GM12865 (cell line): ENCODE measurements at regions not wholly inside any gene's neighbourhood (a gene's known extent, or its start where the extent isn't known, plus 50 kb on each side); places are given as distances from the start of the nearest gene placed in this dataset.

Experiments used
- DNase-seq: peaks from one replicate; pipeline ENCODE4 v3.0.0; 2010; ENCODE audit warnings: low read depth
- H3K4me3 ChIP-seq: 2 replicates; pipeline ENCODE4 v1.5.1; 2011; ENCODE audit warnings: mild to moderate bottlenecking, low read depth, low read length, control low read depth
- TF ChIP-seq, protein P1 (sequence below): IDR thresholded peaks from 2 replicates; pipeline ENCODE4 v1.5.1; 2011; ENCODE audit warnings: low read length, control low read depth, low read depth, inconsistent platforms; ENCODE audit not compliant: insufficient read depth; ENCODE audit errors: missing control alignments

DNA sequence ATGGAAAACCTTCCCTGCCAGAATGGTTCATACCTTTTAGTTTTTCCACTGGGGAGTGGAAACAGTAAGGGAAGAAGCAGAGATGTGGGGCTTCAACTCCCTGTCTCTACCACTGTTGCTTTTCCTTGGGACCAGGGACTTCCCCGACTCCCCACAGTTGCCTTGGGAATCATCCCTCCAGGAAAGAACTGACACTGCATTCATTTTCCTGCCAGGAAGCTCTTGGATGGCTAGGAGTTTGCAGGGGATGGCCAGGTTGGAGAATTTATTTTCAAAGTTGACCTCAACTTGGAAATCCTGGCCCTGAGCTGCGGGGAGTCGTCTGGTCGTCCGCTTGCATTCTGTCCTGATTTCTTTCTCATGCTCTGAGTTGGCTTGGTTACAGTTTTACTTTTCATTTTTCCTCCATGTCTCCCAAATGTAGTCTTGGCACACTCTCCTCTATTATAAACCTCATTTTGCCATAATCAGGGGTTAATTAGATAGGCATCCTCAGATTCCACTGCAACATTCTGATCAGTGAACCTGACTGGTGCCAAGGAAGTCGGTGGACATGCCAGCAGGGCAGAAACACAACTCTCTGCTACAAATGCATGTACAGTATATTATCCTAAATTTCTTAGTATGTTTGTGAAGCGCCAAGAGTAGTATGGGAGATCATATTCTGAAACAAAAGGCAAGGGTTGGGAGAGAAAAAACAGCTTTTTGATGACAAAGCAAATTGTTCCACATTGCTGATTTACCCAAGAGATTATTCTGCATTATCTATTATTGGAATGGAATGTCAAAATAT, 220.5 kb upstream of the XYLT1 start:
- TF ChIP-seq, protein P1, sequence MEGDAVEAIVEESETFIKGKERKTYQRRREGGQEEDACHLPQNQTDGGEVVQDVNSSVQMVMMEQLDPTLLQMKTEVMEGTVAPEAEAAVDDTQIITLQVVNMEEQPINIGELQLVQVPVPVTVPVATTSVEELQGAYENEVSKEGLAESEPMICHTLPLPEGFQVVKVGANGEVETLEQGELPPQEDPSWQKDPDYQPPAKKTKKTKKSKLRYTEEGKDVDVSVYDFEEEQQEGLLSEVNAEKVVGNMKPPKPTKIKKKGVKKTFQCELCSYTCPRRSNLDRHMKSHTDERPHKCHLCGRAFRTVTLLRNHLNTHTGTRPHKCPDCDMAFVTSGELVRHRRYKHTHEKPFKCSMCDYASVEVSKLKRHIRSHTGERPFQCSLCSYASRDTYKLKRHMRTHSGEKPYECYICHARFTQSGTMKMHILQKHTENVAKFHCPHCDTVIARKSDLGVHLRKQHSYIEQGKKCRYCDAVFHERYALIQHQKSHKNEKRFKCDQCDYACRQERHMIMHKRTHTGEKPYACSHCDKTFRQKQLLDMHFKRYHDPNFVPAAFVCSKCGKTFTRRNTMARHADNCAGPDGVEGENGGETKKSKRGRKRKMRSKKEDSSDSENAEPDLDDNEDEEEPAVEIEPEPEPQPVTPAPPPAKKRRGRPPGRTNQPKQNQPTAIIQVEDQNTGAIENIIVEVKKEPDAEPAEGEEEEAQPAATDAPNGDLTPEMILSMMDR: no peak
- H3K4me3 ChIP-seq: no peak overlapping the region
- DNase-seq: no peak

DNA sequence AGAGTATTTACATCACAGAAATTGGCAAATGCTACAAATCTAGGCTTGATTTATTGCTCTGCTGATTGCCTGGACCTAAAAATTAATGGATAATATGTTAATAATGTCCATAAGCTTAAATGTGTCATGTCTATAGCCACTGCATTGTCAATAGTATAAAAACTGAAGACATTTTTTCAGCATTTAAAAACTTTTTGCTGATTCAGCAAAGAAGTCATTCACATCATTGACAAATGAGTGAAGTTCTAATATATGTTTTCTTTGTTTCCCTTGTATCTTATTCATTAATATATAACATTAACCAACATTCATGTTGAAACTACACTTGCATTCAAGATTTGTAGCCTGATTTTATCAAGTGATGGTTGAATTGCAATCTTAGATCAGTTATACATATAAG, 214.7 kb upstream of the XYLT1 start:
- TF ChIP-seq, protein P1: no peak
- no peak for DNase-seq
- H3K4me3 ChIP-seq: no peak overlapping the region

DNA sequence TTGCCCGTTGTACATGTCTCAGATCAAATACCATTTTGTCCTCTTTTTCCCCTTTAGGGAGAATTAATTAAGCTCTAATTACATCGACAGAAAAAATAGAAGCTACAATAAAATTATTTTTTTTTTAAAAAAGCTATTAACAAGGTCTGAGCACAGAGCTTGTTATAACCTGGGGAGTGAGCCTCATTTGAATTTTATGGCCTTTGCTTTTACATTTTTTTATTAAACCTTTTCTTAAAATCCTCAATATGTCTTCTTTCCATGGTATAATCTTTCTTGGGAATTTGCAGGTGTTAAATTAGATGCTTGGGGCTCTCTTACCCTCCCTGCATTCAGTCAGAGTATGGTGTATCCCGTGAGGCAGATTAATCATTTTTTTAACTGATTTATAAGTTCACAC, 212.5 kb upstream of the XYLT1 start:
- H3K4me3 ChIP-seq: no peak overlapping the region
- TF ChIP-seq, protein P1: no peak
- DNase-seq: no peak

DNA sequence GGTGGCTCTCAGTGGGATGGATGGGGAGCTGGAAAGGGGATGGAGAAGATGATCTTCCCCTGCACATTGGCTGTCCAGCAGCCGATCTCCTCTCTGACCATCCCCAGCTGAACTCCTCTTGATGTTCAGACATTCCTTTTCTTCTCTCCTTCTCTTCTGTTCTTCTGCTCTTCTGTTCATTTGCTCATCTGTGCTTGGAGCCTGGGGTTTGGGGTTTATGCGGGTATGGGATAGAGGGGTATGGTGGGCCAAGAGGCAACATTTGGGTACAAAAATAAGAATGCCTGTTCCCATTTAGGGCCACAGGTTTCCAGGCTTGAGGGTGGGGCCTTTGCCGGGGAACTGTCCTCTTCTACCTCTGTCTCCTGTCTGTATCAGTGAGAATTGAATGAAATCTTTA, 205.4 kb upstream of the XYLT1 start:
- no peak overlapping the region for H3K4me3 ChIP-seq
- no peak for DNase-seq
- TF ChIP-seq, protein P1: no peak

DNA sequence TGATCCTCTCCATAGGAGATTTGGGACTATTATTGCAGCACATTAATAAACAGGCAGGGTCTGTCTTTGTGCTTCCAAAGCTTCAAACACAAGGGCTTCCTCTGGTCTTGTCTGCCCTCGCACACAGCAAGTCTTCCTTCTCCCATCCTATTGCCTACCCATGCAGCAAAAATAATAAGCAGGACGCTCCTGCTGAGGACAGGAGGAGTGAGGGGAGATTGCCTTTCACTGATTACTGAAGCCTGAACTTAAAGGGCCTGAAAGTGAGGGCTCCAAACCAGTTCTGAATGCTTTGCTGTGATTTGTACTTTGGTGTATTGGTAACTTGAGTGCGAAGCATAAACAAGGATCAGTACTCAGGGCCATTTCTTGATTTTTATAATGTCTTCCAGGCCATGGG, 197.6 kb upstream of the XYLT1 start:
- no peak overlapping the region for H3K4me3 ChIP-seq
- DNase-seq: no peak
- TF ChIP-seq, protein P1: no peak

DNA sequence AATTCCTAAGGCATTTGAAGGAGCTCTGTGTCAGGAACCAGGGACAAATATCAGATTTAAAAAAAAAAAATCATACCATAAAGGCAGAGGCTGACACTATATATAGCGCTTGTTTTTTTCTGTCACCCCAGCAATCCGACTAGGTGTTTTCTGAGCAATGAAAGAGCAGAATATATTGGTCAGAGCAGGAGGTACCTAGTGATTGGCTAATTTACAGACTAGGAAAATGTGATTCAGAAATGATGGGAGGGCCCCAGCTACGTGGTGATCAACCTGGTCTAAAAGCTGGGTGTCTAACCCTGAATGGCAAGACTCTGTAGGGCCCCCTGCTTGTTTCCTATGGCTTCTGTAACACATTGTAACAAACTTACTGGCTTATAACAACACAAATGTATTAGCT, 195.5 kb upstream of the XYLT1 start:
- DNase-seq: no peak

More for the DNA sequence above, 195.5 kb upstream of the XYLT1 start:
- H3K4me3 ChIP-seq: no peak overlapping the region
- TF ChIP-seq, protein P1: no peak
